MM.1S (cell line): ENCODE measurements at regions not wholly inside any gene's neighbourhood (a gene's known extent, or its start where the extent isn't known, plus 50 kb on each side); places are given as distances from the start of the nearest gene placed in this dataset.

Source experiments
- DNase-seq: peaks from one replicate; pipeline ENCODE4 v3.0.0-alpha.2; 2015
- H2AFZ ChIP-seq: fragments of 300-600 bp; sonication (generic); 2 replicates; pipeline ENCODE4 v1.6.0; 2016; ENCODE audit warnings: antibody characterized with exemption, low read length
- H3F3A ChIP-seq: fragments of 300-600 bp; sonication (generic); 2 replicates; pipeline ENCODE4 v1.6.1; 2016; ENCODE audit warnings: mild to moderate bottlenecking, antibody characterized with exemption, low read length, moderate library complexity, mixed read lengths; ENCODE audit not compliant: insufficient read depth
- H3K27ac ChIP-seq: fragments of 300-600 bp; sonication (generic); 2 replicates; pipeline ENCODE4 v1.5.1; 2016; ENCODE audit warnings: mild to moderate bottlenecking, low read length
- H3K27me3 ChIP-seq: fragments of 300-600 bp; sonication (generic); replicated peaks from 2 replicates; pipeline ENCODE4 v1.6.0; 2016; ENCODE audit warnings: low read length; ENCODE audit not compliant: insufficient read depth
- H3K36me3 ChIP-seq: fragments of 300-600 bp; sonication (generic); replicated peaks from 2 replicates; pipeline ENCODE4 v1.6.1; 2016; ENCODE audit warnings: mild to moderate bottlenecking, low read length, mixed read lengths; ENCODE audit not compliant: insufficient read depth
- H3K4me1 ChIP-seq: fragments of 300-600 bp; sonication (generic); 2 replicates; pipeline ENCODE4 v1.6.1; 2016; ENCODE audit warnings: low read length, mixed read lengths
- H3K4me2 ChIP-seq: fragments of 300-600 bp; sonication (generic); 2 replicates; pipeline ENCODE4 v1.6.0; 2016; ENCODE audit warnings: low read depth, low read length
- H3K4me3 ChIP-seq: fragments of 300-600 bp; sonication (generic); 2 replicates; pipeline ENCODE4 v1.5.1; 2016; ENCODE audit warnings: low read length, mixed read lengths
- H3K79me2 ChIP-seq: fragments of 300-600 bp; sonication (generic); 2 replicates; pipeline ENCODE4 v1.6.1; 2016; ENCODE audit warnings: mixed run types, low read length, mixed read lengths
- H3K9ac ChIP-seq: fragments of 300-600 bp; sonication (generic); 2 replicates; pipeline ENCODE4 v1.6.1; 2016; ENCODE audit warnings: low read length, mixed read lengths
- H3K9me2 ChIP-seq: fragments of 300-600 bp; sonication (generic); replicated peaks from 2 replicates; pipeline ENCODE4 v1.6.1; 2016; ENCODE audit warnings: mild to moderate bottlenecking, low read length, mixed read lengths; ENCODE audit not compliant: insufficient read depth
- H3K9me3 ChIP-seq: fragments of 300-600 bp; sonication (generic); replicated peaks from 2 replicates; pipeline ENCODE4 v1.6.1; 2016; ENCODE audit warnings: mild to moderate bottlenecking, low read length, mixed read lengths; ENCODE audit not compliant: insufficient read depth
- H4K20me1 ChIP-seq: fragments of 300-600 bp; sonication (generic); 2 replicates; pipeline ENCODE4 v1.6.1; 2016; ENCODE audit warnings: mild to moderate bottlenecking, low read length, moderate library complexity, mixed read lengths; ENCODE audit not compliant: insufficient read depth
- EZH2 ChIP-seq: fragments of 300-600 bp; sonication (generic); optimal IDR thresholded peaks from 2 replicates; pipeline ENCODE3; 2017; ENCODE audit warnings: low read depth, mild to moderate bottlenecking, antibody characterized with exemption, low read length, mixed read lengths
- EZH2phosphoT487 ChIP-seq: fragments of 300-600 bp; sonication (generic); IDR thresholded peaks from 2 replicates; pipeline ENCODE4 v1.6.1; 2018; ENCODE audit warnings: antibody characterized with exemption, low read length
- TF ChIP-seq, protein P1 (sequence below): fragments of 300-600 bp; sonication (generic); IDR thresholded peaks from 2 replicates; pipeline ENCODE4 v1.5.1; 2016; ENCODE audit warnings: antibody characterized with exemption, low read length, mixed read lengths

DNA sequence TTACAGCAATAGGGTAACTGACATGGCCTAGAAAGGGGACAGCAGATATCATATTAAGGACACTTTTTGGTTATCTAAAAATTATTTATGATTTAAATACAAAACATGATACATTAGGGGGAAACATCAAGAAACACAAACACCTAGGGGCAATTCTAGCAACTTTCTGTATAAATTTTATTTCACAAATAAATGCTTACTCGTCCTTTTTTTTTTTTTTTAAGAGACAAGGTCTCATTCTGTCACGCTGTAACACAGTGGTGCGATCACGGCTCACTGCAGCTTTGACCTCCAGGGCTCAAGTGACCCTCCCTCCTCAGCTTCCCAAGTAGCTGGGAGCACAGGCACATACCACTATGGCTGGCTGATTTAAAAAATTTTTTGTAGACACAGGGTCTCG, 151.8 kb upstream of the BCOR start:
- no peak overlapping the region for H3K9ac ChIP-seq
- TF ChIP-seq EZH2phosphoT487 = no peak
- no peak for TF ChIP-seq EZH2
- TF ChIP-seq, protein P1, sequence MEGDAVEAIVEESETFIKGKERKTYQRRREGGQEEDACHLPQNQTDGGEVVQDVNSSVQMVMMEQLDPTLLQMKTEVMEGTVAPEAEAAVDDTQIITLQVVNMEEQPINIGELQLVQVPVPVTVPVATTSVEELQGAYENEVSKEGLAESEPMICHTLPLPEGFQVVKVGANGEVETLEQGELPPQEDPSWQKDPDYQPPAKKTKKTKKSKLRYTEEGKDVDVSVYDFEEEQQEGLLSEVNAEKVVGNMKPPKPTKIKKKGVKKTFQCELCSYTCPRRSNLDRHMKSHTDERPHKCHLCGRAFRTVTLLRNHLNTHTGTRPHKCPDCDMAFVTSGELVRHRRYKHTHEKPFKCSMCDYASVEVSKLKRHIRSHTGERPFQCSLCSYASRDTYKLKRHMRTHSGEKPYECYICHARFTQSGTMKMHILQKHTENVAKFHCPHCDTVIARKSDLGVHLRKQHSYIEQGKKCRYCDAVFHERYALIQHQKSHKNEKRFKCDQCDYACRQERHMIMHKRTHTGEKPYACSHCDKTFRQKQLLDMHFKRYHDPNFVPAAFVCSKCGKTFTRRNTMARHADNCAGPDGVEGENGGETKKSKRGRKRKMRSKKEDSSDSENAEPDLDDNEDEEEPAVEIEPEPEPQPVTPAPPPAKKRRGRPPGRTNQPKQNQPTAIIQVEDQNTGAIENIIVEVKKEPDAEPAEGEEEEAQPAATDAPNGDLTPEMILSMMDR = no peak
- H3K4me1 ChIP-seq = no peaks in the 10 kb centered on the region
- no peaks in the 10 kb centered on the region for H3K9me2 ChIP-seq
- no peaks in the 10 kb centered on the region for H3F3A ChIP-seq
- no peaks in the 10 kb centered on the region for H3K36me3 ChIP-seq
- H3K27me3 ChIP-seq = no peaks in the 10 kb centered on the region
- H2AFZ ChIP-seq = no peak overlapping the region
- no peak overlapping the region for H3K27ac ChIP-seq
- no peaks in the 10 kb centered on the region for H4K20me1 ChIP-seq
- no peaks in the 10 kb centered on the region for H3K79me2 ChIP-seq
- DNase-seq = no peak
- no peaks in the 10 kb centered on the region for H3K9me3 ChIP-seq
- no peak overlapping the region for H3K4me3 ChIP-seq
- H3K4me2 ChIP-seq = no peak overlapping the region

DNA sequence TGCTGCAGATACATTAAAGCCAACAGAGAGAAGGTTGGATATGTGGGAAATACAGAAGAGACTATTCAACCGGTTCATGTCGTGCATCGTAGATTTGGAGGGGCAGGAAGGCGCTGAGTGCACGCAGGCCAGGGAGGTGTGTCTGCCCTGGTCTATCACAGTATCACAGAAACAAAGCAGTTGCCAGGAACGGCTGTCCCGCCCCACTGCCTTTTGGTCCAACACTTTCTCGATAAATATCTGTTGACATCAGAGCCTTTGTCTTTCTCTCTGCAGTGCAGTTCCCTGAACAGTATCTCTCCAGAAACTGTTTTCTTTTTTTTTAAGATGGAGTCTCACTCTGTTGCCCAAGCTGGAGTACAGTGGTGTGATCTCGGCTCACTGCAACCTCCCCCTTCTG, 151.1 kb upstream of the BCOR start:
- no peak for TF ChIP-seq EZH2phosphoT487
- TF ChIP-seq, protein P1 = no peak
- TF ChIP-seq EZH2 = no peak
- Histone ChIP-seq H4K20me1 (no peaks in the 10 kb centered on the region), H3K9ac (no peak overlapping the region), H3K9me3 (no peaks in the 10 kb centered on the region), H3K27me3 (no peaks in the 10 kb centered on the region), H3F3A (no peaks in the 10 kb centered on the region), H3K27ac (no peak overlapping the region), H2AFZ (no peak overlapping the region), H3K4me1 (no peaks in the 10 kb centered on the region), H3K4me2 (no peak overlapping the region), H3K36me3 (no peaks in the 10 kb centered on the region), H3K4me3 (no peak overlapping the region), H3K79me2 (no peaks in the 10 kb centered on the region), H3K9me2 (no peaks in the 10 kb centered on the region)
- no peak for DNase-seq

DNA sequence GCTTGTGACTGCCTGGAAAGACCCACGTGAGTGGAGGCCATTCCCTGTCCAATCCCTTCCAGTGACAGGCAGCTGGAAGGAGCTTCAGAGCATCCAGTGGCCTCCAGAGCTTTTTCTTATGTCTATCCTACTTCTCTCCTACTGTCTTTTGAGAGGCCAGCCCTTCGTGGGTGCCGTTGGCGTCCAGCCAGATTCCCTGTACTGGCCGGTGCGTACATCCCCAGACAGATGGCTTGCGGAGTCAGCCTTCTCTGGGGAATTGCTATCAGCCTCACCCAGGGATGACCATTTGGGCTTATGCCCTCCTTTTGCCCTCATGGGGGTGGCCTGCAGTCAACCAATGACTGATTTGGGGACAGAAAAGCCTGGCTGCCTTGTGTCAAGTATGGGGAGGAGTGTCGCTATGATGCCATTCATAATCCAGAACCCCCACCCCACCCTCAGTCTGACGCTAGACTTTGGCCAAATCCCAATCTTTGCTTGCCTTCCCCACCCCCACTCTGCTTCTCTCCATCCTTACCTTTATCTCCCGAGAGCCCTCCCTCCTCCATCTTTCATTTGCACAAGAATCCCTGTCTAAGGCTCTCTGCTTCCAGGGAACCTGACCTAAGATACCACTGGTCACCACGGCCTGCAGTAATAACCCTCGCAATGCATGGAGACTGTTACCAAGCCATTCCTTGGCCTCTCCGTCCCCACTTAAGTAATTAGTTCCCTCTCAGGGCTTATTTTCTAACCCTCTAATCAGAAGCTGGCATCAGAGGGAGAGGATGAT, 150.3 kb upstream of the BCOR start:
- Histone ChIP-seq H2AFZ (no peak overlapping the region), H3K4me2 (no peak overlapping the region)
- no peak for TF ChIP-seq EZH2
- no peak for TF ChIP-seq EZH2phosphoT487
- TF ChIP-seq, protein P1 = no peak

More for the DNA sequence above, 150.3 kb upstream of the BCOR start:
- no peaks in the 10 kb centered on the region for H3F3A ChIP-seq
- H3K9me3 ChIP-seq = no peaks in the 10 kb centered on the region
- no peak overlapping the region for H3K4me3 ChIP-seq
- no peak overlapping the region for H3K9ac ChIP-seq
- H3K36me3 ChIP-seq = no peaks in the 10 kb centered on the region
- H3K4me1 ChIP-seq = no peaks in the 10 kb centered on the region
- no peaks in the 10 kb centered on the region for H3K9me2 ChIP-seq
- DNase-seq = no peak
- H3K27me3 ChIP-seq = no peaks in the 10 kb centered on the region
- H3K79me2 ChIP-seq = no peaks in the 10 kb centered on the region
- no peaks in the 10 kb centered on the region for H4K20me1 ChIP-seq
- H3K27ac ChIP-seq = no peak overlapping the region
